GM12873 (cell line): ENCODE measurements at regions not wholly inside any gene's neighbourhood (a gene's known extent, or its start where the extent isn't known, plus 50 kb on each side); places are given as distances from the start of the nearest gene placed in this dataset.

Experiments used
- CTCF ChIP-seq: IDR thresholded peaks from 2 replicates; pipeline ENCODE4 v1.5.1; 2012; ENCODE audit warnings: low read depth, mild to moderate bottlenecking, moderate library complexity, low read length, control low read depth; ENCODE audit not compliant: insufficient read depth; ENCODE audit errors: missing control alignments

GRCh38 chr5:179414459-179415261, 69.4 kb upstream of the ADAMTS2 start:
- TF ChIP-seq CTCF, result no peak

GRCh38 chr5:179413711-179414458, 68.6 kb upstream of the ADAMTS2 start:
- no peak for TF ChIP-seq CTCF

- TF ChIP-seq CTCF, result no peak
Observed at GRCh38 chr5:179413086-179413690, 67.9 kb upstream of the ADAMTS2 start.

- TF ChIP-seq CTCF, result no peak
Observed at GRCh38 chr5:179411161-179411841, 66.0 kb upstream of the ADAMTS2 start.

- TF ChIP-seq CTCF, result no peak
Observed at GRCh38 chr5:179410291-179411160, 65.3 kb upstream of the ADAMTS2 start.

GRCh38 chr5:179409806-179410205, 64.5 kb upstream of the ADAMTS2 start:
- no peak for TF ChIP-seq CTCF
